ENCODE measurements at regions not wholly inside any gene's neighbourhood (a gene's known extent, or its start where the extent isn't known, plus 50 kb on each side); places are given as distances from the start of the nearest gene placed in this dataset.

DNA sequence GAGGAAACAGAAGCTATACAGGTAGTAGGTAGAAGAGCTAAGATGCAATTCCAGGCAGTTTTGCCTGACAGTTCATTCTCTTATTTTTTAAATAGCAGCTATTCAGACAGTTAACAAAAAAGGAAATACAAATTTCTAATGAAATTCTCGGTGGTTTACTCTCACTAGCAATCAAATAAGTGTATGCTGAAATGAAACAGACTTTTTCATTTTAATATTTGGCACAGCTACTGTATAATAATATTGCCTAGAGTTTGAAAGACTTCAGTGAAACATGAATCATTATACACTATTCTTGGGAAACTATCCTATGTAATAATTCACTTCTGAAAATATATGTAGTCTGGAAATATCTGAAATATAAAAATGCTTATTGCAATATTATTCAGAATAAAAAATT, 463.2 kb upstream of the AGTR1 start:
- FAIRE-seq, result no peak

DNA sequence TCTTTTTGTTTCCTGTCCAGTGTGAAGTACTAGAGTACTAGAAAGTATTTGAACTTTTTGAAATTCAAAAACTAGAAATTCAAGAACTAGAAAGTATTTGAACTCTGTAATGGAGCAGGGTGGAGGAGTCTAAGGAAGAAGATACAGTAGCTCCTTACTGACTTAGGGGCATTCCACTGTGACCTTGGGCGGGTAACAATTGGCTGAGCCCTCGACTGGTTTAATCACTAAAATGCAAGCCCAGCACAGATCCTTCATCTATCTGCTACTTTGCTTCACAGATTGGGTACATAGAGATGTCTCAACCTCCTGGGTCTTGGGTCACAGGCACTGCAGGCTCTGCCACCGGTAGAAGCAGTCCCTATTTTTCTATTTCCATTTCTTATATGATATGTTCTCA, 462.1 kb upstream of the AGTR1 start:
- FAIRE-seq, result no peak

DNA sequence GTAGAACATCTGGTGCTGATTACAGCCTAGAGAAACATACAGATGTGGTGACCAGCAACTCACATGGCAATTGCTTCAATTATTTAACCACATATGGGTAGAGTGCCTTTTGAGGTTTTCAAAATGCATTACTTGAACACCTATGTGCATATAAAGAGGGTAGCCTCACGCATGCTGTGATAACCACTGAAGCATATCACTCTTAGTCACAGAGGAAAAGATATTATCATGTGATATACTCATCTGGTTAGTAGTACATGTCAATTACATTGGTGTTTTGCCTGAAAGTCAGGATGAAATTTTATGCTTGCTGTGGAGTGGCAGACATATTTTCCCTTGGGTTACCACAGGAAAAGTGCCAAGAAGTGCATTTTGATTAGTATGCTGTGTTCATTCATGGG, 459.3 kb upstream of the AGTR1 start:
- FAIRE-seq, result no peak

DNA sequence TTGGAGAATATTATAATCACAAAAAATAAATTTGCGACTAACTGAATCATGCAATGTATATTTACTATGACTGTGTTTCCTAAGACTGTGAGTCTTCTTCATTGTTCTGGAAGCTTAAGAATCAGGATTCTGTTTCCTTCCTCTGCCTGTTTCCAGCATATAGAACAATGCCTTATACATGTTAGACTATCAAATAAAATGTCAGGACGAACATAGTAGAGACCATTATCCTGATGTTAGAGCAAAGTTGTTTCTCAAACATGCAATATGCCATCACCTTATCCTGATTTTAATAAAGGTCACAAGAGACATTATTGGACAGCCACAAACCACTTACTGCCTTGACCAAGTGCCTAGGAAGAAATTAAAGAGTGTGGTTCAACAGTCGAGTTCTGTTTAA, 457.4 kb upstream of the AGTR1 start:
- no peak for FAIRE-seq

DNA sequence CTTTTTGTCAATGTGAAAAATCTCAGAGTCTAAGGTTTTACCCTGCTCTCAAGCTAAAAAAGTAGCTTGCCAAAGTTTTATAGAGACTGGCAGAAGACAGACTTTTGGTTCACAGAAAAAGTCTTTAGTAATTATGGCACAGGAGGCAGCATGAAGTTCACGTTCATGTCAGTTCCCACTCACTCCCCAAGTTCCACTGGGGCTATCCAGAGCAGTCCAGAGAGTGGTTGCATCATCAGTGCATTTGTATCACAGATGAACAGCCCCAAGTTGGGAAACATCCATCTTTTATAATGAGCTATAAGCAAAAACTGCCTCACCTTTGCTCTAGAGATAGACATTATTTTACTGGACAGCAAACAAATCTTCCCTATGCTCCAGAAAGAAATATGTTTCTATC, 454.1 kb upstream of the AGTR1 start:
- no peak for FAIRE-seq

- no peak for FAIRE-seq
Observed at GRCh38 chr3:148246291-148246923, 451.3 kb upstream of the AGTR1 start.

DNA sequence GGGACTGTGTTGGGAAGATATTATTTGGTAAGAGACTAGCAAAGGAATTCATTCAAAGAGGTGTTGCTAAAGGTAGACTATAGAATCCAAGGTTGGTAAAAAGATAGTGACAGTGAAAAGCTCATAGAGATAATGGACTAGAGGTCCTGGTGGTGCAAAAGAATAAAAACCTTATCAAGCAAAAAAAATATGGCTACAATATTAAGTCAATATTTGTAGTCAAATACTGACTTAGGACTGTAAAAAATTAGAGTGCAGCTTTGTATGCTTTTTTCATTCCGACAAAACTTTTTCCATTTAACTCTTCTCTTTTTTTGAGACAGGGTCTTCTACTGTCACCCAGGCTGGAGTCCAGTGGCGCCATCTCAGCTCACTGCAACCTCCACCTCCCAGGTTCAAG, 444.0 kb upstream of the AGTR1 start:
- no peak for FAIRE-seq

DNA sequence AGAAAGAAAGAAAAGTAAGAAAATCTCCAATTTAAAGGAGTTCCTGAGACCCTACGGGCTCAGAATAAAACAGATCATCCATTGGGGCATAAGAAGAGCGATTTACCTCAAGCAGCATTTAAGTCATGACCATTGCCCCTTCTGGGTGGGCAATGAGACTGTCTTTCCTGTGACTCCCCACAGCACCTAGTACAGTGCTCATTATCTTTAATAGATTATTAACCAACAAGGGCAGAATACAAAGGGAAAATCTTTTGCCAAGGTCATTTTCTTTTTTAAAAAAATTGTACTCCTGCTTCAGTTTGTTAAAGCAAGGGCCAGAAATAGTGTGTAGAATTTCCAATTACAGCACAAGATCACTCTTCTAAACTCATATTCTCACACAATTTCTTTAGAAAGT, 443.3 kb upstream of the AGTR1 start:
- no peak for FAIRE-seq

DNA sequence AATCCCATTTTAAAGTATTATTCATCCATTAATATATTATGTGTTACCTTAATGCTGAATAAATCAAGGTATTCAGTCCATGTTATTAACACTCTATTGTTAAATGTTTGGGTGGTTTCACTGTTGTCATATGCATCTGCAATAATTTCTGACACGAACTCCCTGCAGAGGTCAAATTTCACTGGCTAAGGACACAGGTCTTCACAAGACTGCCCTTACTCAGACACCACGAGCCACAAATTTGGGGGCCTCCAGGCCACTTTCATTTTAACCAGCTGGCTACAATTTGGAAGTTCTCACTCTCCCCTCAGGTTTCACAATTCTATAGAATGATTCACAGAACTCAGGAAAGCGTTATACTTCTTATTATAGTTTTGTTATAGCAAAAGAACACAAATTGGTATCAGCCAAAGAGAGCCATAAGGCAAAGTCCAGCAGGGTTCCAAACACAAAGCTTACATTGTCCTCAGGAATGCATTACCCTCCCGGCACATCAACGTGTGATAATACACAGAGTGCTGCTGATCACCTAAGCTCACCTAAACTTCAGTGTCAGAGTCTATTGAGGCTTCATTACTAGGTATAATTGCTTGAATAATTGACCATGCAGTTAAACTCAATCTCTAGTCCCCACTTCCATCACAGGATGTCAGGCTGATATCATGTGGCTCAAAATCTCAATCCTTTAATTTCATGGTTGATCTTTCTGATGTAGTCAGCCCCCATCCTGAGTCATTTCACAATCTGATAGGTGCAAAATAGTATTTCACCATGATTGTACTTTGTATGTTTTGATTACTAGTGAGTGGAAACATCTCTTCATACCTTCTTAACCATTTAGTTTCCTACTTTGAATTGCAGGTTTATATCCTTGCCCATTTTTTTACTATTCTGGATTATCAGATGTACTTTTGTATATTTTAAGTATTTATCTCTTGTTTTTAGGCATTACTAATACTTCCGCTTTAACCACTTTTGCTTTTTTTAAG, 441.4 kb upstream of the AGTR1 start:
- FAIRE-seq, result no peak

GRCh38 chr3:148262980-148263379, 434.7 kb upstream of the AGTR1 start:
- FAIRE-seq, result no peak

DNA sequence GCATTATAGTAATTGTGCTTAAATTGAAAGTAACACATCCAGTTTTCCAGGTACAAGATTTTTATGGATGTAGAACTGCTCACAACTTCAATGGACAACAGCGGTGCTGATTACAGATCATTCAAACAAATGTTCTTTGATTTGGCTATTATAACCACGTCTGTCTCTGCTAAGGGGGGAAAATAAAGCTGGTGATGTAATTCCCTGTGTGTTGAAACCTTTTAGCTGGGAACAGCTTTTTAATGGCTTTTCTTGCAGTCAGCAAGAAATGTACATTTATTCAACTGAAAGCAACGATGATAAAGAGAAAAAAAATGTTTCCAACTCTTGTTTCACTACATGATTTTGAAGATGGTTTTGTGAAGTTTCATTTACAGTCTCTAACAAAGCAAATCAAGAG, 431.9 kb upstream of the AGTR1 start:
- no peak for FAIRE-seq

GRCh38 chr3:148266341-148266740, 431.4 kb upstream of the AGTR1 start:
- no peak for FAIRE-seq

- FAIRE-seq, result no peak
Observed at GRCh38 chr3:148269816-148270215, 427.9 kb upstream of the AGTR1 start.

GRCh38 chr3:148280623-148281242, 417.0 kb upstream of the AGTR1 start:
- no peak for FAIRE-seq

- FAIRE-seq, result no peak
Observed at GRCh38 chr3:148289159-148289558, 408.5 kb upstream of the AGTR1 start.

- no peak for FAIRE-seq
Observed at GRCh38 chr3:148297013-148297412, 400.7 kb upstream of the AGTR1 start.

DNA sequence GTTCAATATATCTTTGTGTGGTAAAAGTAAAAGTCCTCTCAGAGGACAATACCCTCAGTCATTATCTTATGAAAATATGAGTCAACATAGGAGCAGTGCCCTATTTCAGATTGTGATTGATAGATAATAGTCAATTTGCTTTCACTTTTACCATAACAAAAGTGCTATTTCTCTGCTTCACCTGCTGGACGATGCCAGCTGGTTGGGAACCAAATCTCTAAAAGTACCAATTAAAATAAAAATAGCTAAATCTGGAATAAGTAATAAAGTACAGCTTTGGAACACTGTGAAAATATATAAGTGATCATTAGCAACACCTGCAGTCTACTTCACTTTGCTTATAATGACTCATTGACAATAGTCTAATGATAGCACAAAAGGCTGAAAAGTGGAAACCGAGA, 390.3 kb upstream of the AGTR1 start:
- no peak for FAIRE-seq

DNA sequence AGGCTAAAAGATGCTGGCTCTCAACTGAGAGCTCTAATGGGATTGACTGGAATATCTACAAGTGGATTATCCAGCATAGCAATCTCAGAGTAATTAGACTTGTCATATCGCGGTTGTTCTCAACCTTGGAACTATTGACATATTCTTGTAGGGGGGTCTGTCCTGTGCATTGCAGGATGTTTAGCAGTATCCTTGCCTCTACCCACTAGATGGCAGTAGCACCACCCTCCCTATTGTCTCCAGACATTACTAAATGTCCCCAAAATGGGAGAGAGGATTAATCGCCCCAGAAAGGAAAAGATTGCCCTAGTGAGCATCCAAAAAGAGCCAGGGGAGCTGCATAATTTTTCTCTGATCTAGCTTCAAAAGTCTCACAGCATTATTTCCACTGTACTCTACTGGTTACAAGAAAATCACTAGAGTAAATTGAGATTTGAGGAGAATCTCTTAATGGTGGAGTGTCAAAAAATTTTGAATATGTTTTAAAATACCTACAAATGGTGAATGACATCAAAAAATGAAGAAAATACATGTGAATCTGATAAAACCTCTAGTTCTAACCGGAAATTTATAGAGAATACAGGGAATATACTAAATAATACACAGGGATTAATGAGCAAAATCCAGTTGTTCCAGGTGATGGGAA, 388.2 kb upstream of the AGTR1 start:
- no peak for FAIRE-seq

DNA sequence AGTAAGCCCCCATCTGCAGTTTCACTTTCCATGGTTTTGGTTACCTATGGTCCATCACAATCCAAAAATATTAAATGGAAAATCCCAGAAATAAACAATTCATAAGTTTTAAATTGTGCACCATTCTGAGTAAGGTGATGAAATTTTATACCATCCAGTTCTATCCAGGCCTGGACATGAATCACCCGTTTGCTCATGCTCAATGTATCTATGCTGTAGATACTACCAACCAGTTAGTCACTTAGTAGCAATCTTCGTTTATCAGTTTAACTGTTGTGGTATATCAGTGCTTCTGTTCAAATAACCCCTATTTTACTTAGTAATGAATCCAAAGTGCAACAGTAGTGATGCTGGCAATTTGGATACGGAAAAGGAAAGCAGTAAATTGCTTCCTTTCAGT, 381.9 kb upstream of the AGTR1 start:
- no peak for FAIRE-seq

DNA sequence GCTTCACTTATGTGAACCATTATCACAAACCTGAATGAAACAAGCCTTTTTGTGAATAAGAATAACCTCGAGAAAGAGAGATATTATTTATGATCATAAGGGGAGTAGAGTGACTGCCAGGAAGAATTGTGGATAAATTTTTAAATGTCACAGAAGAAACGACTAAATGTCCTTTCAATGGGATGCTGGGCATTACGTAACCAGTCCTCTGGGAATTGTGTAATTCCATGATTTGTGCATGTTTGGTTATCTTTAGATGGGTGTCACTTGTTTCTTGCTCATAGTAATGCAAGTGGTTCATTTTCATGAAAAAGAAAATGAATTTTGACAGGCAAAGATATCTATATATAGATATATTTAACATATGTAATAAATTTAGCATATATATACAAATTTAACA, 379.5 kb upstream of the AGTR1 start:
- FAIRE-seq, result no peak

DNA sequence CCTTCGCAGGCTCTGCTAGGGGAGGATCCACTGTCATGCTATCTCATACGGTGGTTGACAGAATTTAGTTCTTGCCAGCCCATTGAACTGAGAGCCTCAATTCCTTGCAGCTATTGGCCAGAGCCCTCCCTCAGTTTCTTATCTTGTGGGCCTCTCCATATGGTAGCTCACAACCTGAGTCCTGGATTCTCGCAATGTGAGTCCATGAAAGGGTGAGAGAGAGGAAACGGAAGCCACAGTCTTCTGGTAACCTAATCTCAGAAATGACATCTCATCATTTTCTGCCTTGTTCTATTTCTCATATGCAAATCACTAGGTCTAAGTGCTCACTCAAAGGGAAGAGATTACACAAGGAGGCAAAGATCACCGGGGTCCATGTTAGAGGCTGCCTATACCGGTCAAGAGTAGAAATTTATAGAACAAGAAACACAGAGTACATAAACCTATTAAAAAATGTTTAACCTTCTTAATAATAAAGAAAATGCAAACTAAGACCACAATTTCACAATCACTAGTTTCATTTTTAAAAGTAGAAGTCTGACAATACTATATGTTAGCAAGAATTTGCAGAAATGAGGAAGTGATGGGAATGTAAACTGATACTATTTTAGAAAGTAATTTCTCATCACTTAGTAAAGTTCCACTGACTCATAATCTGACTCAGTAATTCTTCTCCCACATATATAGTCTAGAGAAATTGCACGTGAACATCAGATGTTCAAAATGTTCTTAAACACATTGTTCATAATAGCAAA, 378.4 kb upstream of the AGTR1 start:
- FAIRE-seq, result no peak

DNA sequence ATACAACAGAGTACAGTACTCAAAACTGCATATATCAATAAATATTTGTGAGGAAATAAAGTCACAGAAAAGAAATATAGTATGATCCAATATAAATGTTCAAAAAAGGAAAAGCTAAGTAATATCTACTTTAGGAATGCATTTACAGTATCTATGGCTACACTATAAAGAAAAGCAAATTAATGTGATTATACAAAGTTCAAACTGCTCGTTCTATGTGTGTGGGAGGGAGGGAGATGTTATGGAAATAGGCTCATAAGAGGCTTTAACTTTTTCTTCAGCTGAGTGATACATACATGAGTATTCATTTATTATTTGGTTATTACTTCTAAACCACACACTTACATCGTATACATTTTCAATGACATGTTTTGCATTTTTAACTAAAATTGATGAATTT, 377.7 kb upstream of the AGTR1 start:
- no peak for FAIRE-seq

Data from A204.1 (cell line).